ENCODE measurements at regions not wholly inside any gene's neighbourhood (a gene's known extent, or its start where the extent isn't known, plus 50 kb on each side); places are given as distances from the start of the nearest gene placed in this dataset.

- TF ChIP-seq RAD21 (conservative IDR thresholded peaks at IDR 0.05) (no peak), POLR2AphosphoS5 (IDR thresholded peaks at IDR 0.05) (peak; percentile 8), EZH2 (IDR thresholded peaks at IDR 0.05; ENCODE audit: borderline replicate concordance, insufficient read depth, low read length, poor library complexity, severe bottlenecking) (no peak), CTCF (IDR thresholded peaks at IDR 0.05; ENCODE audit: poor library complexity, severe bottlenecking) (no peak)
Observed at GRCh38 chr5:91535499-91535898, 152.4 kb upstream of the ARRDC3 start.
